VCaP (cell line): ENCODE measurements at regions not wholly inside any gene's neighbourhood (a gene's known extent, or its start where the extent isn't known, plus 50 kb on each side); places are given as distances from the start of the nearest gene placed in this dataset.

Experiments used
- H3K27ac ChIP-seq: fragments of 450-650 bp; 2 replicates; pipeline ENCODE4 v1.5.1; 2017
- TF ChIP-seq, protein P1 (sequence below): fragments of 450-650 bp; conservative IDR thresholded peaks from 2 replicates; pipeline ENCODE4 v1.5.1; 2017; ENCODE audit warnings: mild to moderate bottlenecking, moderate library complexity

DNA sequence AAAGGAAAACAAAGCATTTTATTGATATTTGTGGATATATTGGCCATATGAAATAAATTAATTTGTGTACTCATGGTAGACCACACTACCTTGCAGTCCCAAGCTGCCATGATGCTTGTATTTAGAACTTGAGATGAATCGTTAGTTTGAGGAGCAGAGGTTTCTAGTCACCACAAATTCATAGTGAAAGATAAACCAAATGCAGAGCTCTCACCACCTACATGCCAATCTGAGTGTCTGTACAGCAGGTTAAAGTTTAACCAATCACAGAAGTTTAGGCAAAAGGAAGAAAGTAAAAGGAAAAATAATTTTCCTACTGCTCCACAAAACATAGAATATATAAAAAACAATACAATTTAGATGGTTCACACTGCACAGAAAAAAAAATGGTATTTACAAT is 163.6 kb upstream of the FTMT start:
- TF ChIP-seq, protein P1, sequence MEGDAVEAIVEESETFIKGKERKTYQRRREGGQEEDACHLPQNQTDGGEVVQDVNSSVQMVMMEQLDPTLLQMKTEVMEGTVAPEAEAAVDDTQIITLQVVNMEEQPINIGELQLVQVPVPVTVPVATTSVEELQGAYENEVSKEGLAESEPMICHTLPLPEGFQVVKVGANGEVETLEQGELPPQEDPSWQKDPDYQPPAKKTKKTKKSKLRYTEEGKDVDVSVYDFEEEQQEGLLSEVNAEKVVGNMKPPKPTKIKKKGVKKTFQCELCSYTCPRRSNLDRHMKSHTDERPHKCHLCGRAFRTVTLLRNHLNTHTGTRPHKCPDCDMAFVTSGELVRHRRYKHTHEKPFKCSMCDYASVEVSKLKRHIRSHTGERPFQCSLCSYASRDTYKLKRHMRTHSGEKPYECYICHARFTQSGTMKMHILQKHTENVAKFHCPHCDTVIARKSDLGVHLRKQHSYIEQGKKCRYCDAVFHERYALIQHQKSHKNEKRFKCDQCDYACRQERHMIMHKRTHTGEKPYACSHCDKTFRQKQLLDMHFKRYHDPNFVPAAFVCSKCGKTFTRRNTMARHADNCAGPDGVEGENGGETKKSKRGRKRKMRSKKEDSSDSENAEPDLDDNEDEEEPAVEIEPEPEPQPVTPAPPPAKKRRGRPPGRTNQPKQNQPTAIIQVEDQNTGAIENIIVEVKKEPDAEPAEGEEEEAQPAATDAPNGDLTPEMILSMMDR = no peak
- H3K27ac ChIP-seq = no peak overlapping the region

DNA sequence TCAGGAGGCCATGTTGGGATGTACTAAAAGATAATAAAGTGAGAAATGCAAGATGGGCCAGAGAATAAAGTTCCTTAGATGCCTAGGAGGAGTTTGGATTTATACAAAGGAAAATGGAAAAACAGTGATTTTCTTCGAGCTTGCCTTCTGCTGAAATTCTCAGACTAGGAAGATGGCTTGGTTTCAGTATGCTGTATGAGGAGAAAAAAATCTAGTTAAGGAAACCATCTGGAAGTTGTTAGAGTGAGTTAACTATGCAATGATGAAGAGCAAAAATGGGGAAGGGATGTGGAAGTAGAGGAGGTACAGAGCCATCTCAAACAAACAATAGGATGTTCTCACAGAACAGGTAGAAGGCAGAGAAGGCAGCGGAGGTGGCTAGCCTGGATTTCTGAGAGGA is 162.9 kb upstream of the FTMT start:
- no peak overlapping the region for H3K27ac ChIP-seq

DNA sequence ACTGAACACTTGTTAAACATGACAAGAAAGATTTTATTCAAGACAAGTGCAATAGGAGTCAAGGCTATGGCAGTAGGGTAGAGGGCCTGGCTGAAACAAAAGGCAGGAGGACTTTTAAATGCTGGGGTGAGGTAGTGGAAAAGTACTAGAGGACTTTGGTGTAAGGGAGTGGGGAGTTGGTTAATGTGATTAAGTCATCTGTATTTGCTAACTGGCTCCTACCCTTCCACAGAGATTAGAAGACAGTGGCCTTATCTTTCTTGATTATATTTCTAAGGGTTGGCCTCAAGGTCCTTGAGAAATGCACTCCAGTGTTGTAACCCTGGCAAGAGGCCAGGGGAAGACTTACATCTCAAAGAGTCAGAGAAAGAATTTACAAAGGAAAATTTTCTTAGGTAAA is 160.2 kb upstream of the FTMT start:
- TF ChIP-seq, protein P1 = no peak
- H3K27ac ChIP-seq = no peak overlapping the region

More for the DNA sequence above, 162.9 kb upstream of the FTMT start:
- TF ChIP-seq, protein P1 = no peak

DNA sequence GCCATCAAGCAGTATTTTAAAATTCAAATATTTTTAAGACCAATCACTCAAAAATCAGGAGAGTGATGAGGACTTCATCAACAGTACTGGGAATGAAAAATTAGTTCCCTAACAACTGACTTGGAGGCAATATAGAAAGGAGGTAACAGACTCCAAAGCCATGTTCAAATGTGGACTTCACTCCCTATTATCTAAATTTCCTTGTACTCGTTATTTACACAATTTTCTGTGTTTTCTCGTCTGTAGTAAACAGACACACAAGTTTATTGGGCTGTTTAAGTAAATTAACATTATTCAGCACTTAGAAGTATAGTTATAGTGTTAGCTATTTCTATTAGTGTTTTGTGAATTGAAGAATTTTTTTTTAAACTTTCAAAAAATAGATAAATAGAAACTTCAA is 159.5 kb upstream of the FTMT start:
- no peak overlapping the region for H3K27ac ChIP-seq
- TF ChIP-seq, protein P1 = no peak

DNA sequence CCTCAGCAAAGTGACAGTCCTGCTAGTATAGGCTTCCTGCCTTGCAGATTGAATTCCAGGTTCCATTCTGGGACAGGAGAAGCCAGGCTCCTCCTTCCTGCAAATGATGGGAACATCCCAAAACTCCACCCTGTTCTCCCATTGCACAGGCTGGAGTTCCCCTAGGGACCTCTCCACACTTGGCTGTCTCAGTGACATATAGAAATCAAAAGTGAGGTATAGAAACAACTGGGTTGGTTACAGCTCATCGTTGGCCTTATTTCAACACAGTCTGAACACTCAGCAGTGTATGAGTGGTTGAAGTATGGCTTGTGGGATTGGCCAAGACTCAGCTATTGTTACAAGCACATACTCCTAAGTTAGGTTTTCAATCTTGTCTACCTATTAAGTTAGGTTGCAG is 157.8 kb upstream of the FTMT start:
- TF ChIP-seq, protein P1 = no peak
- H3K27ac ChIP-seq = no peak overlapping the region

DNA sequence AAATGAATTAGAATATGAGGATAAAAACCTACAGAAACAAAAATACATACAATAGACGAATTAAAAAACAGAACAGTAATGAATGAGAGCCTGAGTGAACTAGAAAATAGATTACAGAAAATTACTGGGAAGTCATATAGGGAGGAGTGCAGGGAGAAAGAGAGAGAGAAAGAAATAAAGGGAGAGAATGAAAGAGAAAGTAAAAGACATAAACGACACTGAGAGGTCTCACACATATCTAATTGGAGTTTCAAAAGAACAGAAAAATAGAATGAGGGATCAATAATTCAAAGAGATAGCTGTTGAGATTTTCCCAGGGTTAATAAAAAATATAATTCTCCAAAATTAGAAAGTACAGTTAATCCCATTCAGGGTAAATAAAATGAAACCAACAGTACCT is 156.4 kb upstream of the FTMT start:
- H3K27ac ChIP-seq = no peak overlapping the region
- TF ChIP-seq, protein P1 = no peak

DNA sequence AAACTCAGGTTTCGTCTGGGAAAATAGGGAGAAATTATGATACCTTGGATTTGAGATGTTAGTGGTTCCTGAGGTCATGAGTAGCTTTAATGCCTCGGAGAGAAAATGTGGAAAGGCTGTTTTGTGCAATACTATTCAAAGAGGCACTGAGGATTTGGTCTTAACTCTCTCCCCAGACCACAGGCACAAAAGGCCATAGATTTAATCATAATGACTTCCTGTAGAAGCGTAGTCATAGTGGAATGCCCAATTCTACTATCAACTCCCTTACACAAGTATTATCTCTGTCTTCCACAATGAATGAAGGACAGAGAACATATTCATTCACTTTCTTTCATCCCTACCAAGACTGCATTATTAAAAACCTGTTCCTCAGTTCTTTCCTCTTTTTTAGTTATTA is 153.0 kb upstream of the FTMT start:
- TF ChIP-seq, protein P1 = no peak
- no peak overlapping the region for H3K27ac ChIP-seq

DNA sequence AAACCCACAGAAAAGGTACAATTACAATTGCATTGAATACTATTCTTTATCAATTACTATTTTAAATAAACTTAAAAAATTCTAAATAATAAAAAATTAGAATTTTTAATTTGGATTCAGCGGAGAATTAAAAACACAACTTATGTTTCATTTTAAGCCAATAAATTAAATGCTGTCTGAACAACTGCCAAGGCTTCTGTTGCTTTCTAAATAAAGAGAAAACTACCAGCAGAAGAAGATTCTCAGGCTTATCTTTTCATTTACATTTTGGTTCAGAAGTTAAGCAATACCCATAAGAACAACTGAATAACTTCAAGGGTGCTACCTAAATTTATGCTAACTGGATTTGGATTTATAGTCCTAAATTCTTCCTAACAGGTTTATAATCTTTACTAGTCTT is 150.0 kb upstream of the FTMT start:
- TF ChIP-seq, protein P1 = no peak

More for the DNA sequence above, 150.0 kb upstream of the FTMT start:
- no peak overlapping the region for H3K27ac ChIP-seq
